GM06990 (cell line): ENCODE measurements at regions not wholly inside any gene's neighbourhood (a gene's known extent, or its start where the extent isn't known, plus 50 kb on each side); places are given as distances from the start of the nearest gene placed in this dataset.
A peak's percentile ranks its signal among the peaks of the same experiment; 100 is the strongest.

Experiments
- DNase-seq: peaks from one replicate; pipeline ENCODE4 v3.0.0-alpha.2; 2011; ENCODE audit not compliant: insufficient read length; ENCODE audit errors: extremely low read depth
- H3K27me3 ChIP-seq: replicated peaks from 2 replicates; pipeline ENCODE4 v1.6.0; 2011; ENCODE audit warnings: low read length; ENCODE audit not compliant: control insufficient read depth, insufficient read depth
- H3K36me3 ChIP-seq: 2 replicates; pipeline ENCODE4 v1.5.1; 2011; ENCODE audit warnings: low read length; ENCODE audit not compliant: control insufficient read depth, insufficient read depth
- H3K4me3 ChIP-seq: replicated peaks from 2 replicates; pipeline ENCODE4 v1.5.1; 2011; ENCODE audit warnings: low read depth, mild to moderate bottlenecking, control low read depth, low read length
- CTCF ChIP-seq: IDR thresholded peaks from 2 replicates; pipeline ENCODE4 v1.5.1; 2011; ENCODE audit warnings: low read length, control low read depth, mild to moderate bottlenecking, inconsistent platforms; ENCODE audit not compliant: insufficient read depth, poor library complexity, severe bottlenecking

GRCh38 chr1:59146651-59147358 lies 150.1 kb upstream of the FGGY start:
- Histone ChIP-seq H3K36me3 (no peaks in the 10 kb centered on the region), H3K4me3 (peak overlapping the region; percentile 66), H3K27me3 (no peaks in the 10 kb centered on the region)
- TF ChIP-seq CTCF: peak; percentile 10
- peak; percentile 82 for DNase-seq

DNA sequence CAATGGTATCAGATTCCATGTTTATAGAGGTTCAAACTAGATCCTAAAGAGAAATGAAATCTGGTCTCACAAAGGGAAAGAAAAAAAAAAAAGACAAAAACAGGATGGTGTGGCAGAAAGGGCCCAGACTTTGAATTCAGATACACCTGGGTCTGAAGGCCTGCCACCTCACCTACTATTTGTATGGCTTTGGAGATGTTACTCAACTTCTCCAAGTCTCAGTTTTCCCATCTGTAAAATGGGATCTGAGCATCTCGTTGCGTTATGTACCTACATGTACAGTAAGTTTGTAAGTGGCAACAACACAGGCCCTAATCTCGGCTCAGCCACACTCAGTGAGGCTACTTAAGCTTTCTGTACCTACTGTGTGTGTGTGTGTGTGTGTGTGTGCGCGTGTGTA lies 147.5 kb upstream of the FGGY start:
- Histone ChIP-seq H3K36me3 (no peaks in the 10 kb centered on the region), H3K27me3 (no peaks in the 10 kb centered on the region), H3K4me3 (no peak overlapping the region)
- DNase-seq: no peak
- no peak for TF ChIP-seq CTCF

GRCh38 chr1:59150577-59151386 lies 146.1 kb upstream of the FGGY start:
- peak; percentile 18 for DNase-seq
- no peak overlapping the region for H3K4me3 ChIP-seq
- H3K27me3 ChIP-seq: no peaks in the 10 kb centered on the region
- no peaks in the 10 kb centered on the region for H3K36me3 ChIP-seq
- TF ChIP-seq CTCF: no peak

DNA sequence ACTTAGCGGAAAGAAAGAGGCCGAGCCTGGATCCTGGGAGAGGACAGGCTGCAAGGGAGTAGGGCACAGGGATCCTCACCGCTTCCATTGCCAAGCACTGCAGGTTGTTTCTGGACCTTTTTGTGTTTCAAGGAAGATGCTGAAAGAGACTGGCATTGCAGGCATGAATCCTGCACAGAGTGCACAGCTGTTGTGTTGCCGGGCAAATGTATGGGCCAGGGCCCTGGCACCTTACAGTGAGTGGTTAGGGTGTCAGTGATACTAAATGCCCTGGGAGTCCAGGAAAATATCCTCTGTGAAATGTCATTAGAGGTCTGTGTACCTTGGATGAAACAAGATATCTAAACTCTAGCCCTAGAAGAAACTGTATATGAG lies 145.5 kb upstream of the FGGY start:
- no peak for DNase-seq
- H3K36me3 ChIP-seq: no peaks in the 10 kb centered on the region
- H3K4me3 ChIP-seq: no peak overlapping the region
- TF ChIP-seq CTCF: no peak
- no peaks in the 10 kb centered on the region for H3K27me3 ChIP-seq

DNA sequence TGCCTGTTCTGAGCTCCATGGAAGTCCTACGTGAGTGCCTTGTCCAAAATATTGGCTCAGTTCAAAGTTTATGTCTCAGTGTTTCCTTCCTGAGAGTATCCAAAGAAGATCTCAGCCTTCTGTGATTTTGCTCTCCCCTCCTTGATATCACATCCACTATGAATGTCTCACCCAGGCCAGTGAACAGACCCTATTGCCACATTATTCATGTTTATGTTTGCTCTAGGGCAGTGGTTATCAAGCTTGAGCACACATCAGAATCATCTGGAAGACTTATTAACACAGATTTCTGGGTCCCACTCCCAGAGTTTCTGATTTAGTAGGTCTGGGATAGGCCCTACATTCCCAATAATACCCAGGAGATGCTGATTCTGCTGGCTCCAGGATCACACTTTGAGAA lies 145.0 kb upstream of the FGGY start:
- TF ChIP-seq CTCF: no peak
- no peak overlapping the region for H3K4me3 ChIP-seq
- no peaks in the 10 kb centered on the region for H3K27me3 ChIP-seq
- DNase-seq: no peak
- H3K36me3 ChIP-seq: no peaks in the 10 kb centered on the region
